ENCODE measurements at regions not wholly inside any gene's neighbourhood (a gene's known extent, or its start where the extent isn't known, plus 50 kb on each side); places are given as distances from the start of the nearest gene placed in this dataset.
"Not testable (repeated sequence)": the region's sequence is repeated elsewhere in the genome, so short reads cannot be mapped to it uniquely, and the experiment has no call there.

GRCh38 chr21:9027417-9027800 is 1494.0 kb upstream of the TPTE start:
- not testable (repeated sequence) for TF ChIP-seq RAD21 (conservative IDR thresholded peaks at IDR 0.05 in 1 of 2, IDR thresholded peaks at IDR 0.05 in 1 of 2); POLR2A (IDR thresholded peaks at IDR 0.05; ENCODE audit: low read length); HDAC2 (IDR thresholded peaks at IDR 0.05); ESRRA (IDR thresholded peaks at IDR 0.05; ENCODE audit: borderline replicate concordance, low read length); SREBF2 (IDR thresholded peaks at IDR 0.05); PHF8 (IDR thresholded peaks at IDR 0.05; ENCODE audit: borderline replicate concordance, low read depth); JUN (IDR thresholded peaks at IDR 0.05); MAFK (IDR thresholded peaks at IDR 0.05; ENCODE audit: partially characterized antibody)
- TF ChIP-seq, protein P1, sequence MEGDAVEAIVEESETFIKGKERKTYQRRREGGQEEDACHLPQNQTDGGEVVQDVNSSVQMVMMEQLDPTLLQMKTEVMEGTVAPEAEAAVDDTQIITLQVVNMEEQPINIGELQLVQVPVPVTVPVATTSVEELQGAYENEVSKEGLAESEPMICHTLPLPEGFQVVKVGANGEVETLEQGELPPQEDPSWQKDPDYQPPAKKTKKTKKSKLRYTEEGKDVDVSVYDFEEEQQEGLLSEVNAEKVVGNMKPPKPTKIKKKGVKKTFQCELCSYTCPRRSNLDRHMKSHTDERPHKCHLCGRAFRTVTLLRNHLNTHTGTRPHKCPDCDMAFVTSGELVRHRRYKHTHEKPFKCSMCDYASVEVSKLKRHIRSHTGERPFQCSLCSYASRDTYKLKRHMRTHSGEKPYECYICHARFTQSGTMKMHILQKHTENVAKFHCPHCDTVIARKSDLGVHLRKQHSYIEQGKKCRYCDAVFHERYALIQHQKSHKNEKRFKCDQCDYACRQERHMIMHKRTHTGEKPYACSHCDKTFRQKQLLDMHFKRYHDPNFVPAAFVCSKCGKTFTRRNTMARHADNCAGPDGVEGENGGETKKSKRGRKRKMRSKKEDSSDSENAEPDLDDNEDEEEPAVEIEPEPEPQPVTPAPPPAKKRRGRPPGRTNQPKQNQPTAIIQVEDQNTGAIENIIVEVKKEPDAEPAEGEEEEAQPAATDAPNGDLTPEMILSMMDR (IDR thresholded peaks at IDR 0.05): not testable (repeated sequence)
- TF ChIP-seq, protein P2, sequence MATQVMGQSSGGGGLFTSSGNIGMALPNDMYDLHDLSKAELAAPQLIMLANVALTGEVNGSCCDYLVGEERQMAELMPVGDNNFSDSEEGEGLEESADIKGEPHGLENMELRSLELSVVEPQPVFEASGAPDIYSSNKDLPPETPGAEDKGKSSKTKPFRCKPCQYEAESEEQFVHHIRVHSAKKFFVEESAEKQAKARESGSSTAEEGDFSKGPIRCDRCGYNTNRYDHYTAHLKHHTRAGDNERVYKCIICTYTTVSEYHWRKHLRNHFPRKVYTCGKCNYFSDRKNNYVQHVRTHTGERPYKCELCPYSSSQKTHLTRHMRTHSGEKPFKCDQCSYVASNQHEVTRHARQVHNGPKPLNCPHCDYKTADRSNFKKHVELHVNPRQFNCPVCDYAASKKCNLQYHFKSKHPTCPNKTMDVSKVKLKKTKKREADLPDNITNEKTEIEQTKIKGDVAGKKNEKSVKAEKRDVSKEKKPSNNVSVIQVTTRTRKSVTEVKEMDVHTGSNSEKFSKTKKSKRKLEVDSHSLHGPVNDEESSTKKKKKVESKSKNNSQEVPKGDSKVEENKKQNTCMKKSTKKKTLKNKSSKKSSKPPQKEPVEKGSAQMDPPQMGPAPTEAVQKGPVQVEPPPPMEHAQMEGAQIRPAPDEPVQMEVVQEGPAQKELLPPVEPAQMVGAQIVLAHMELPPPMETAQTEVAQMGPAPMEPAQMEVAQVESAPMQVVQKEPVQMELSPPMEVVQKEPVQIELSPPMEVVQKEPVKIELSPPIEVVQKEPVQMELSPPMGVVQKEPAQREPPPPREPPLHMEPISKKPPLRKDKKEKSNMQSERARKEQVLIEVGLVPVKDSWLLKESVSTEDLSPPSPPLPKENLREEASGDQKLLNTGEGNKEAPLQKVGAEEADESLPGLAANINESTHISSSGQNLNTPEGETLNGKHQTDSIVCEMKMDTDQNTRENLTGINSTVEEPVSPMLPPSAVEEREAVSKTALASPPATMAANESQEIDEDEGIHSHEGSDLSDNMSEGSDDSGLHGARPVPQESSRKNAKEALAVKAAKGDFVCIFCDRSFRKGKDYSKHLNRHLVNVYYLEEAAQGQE (IDR thresholded peaks at IDR 0.05): not testable (repeated sequence)

All from A549 (cell line).